CD4-positive, alpha-beta T cell treated with Interleukin-6 for 4 hours (primary cell): ENCODE measurements at regions not wholly inside any gene's neighbourhood (a gene's known extent, or its start where the extent isn't known, plus 50 kb on each side); places are given as distances from the start of the nearest gene placed in this dataset.
"Not testable (repeated sequence)": the region's sequence is repeated elsewhere in the genome, so short reads cannot be mapped to it uniquely, and the experiment has no call there.

Source experiments
- DNase-seq: peaks from one replicate; pipeline ENCODE4 v3.0.0-alpha.2; 2020; ENCODE audit warnings: mixed read lengths

DNA sequence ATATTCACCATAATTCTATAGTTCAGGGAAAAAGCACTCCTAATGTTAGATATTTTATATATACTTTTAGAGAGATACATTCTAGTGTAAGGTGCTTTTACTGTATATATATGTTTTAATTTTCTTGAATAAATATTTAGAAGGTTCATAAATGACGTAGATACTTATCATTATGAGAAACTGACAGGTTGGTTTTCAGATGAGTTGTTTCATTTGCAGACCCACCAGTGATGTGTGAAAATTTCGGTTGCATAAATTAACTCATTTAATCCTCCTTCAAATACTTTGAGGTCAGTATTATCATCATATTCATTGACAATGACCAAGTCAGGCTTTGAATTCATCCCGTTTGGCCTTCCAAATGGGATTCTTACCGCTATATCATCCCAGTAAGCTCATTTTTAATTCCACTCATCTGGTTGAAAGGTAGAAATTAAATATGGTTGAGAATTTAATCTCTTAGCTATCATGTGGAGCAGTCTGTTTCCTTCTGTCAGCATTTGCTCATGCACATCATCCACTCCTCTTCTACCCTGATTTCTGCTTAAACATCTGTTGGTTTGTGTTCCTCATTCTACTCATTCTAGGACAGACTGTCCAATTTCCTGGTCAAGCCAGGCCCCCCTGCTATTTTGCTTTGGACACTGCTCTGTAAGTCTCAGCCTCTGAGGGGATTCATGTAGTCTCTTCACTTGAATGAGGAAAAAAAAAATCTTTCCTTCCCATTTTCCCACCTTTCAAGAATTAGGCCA, 1156.6 kb downstream of the PLA2G4A start:
- DNase-seq: no peak

DNA sequence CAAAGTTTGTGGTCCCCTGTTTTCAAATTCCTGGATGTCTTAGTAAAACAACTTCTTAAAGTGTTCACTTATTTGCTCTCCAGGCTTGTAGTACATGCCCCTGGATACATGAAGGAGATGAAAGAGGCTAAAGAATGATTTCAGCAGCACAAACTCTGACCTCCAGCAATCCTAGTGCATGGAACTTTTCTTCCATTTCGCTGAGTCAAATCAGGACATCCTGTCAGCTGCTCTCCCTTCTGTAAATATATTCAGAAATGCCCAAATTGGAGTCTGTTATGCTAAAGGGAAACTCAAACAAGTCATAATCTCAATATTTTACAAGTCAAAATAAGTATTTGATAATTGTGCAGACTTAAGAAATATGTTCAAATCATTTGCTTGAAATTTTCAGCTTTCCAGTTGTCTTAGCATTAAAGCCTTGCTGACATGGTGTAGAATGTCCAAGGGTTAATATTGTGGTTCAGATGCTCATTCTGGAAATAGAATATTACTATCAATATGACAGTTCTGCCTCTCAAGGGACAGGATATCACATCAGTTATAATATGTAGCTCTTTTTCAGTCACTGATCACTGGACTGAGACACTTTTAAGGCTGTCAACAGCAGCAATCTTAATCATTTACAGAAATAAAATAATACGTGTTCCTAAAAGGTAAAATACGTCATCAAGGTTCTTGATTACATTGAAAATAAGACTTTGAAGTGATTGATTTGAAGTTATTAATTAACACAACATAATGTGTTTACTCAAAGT, 1157.3 kb downstream of the PLA2G4A start:
- no peak for DNase-seq

- DNase-seq: no peak
These were observed 1158.6 kb downstream of the PLA2G4A start for GRCh38 chr1:187987236-187987776.

DNA sequence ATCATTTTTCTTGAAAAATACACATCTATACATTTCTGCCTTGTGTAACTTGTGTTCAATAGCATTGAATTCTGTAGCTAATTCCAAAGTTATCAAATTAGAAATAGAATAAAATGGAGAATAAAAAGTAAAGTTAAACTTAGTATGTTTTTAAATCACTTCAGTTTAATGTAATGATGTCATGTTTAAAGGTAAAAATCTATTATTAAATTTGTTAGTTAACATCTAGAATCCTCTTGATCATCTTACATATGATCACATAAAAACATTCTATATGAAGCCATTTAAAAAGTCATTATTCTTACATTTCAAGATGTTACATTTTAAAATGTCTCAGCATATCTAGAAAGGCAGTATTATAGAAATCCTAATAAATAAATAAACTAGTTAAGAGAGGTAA, 1163.2 kb downstream of the PLA2G4A start:
- DNase-seq: no peak

DNA sequence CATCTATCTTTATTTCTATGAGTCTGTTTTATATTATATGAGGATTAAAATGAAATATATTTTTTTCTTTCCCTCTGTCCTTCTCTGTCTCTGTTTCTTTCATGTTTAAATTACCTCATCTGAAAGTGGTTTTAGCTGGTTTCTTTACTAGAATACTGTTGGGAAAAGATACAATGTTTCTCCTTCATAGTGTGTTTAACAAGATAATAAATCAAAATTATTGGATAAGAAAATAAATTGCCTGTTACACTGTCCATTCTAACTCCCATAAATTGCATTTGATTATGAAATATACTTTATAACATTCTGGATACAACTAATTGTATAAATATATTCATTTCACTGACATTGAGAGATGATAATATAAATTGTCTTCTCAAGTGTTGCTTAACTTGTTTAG, 1168.0 kb downstream of the PLA2G4A start:
- no peak for DNase-seq

DNA sequence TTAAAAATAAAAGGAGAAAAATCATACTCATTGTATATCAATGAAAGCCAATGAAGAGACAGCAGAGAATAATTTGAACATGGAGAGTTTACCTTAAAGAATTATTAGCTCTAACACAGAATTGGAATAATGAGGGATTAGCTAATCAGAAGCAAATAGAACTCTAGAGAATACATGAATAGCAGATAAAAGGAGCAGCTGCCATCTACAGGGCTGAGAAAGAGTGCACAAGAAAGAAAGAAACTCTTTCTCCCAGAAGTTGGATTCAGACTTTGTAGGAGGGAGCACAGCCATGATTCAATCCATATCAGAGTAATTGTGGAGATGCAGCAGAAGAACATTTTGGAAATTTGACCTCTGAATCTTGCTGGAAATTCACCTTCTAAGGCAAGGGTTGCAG, 1171.2 kb downstream of the PLA2G4A start:
- DNase-seq: no peak

GRCh38 chr1:188003687-188004086, 1174.9 kb downstream of the PLA2G4A start:
- DNase-seq: not testable (repeated sequence)

DNA sequence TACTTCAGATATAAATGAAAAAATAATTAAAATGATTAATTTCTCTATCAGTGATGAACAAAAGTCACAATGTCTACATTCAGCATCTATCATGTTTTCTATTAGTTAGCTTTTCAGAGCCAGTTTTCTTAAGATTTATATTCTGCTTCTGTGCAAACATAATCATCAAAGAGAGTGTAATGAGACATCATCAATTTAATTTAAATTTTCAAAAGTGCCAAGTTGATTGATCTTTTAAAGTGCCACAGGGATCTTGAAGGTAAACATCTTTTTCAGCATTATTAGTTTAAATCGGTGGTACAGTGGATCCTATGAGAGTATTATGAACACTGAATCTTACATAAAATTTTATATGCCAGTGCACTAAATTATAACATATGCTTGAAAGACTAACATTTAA, 1176.1 kb downstream of the PLA2G4A start:
- no peak for DNase-seq

DNA sequence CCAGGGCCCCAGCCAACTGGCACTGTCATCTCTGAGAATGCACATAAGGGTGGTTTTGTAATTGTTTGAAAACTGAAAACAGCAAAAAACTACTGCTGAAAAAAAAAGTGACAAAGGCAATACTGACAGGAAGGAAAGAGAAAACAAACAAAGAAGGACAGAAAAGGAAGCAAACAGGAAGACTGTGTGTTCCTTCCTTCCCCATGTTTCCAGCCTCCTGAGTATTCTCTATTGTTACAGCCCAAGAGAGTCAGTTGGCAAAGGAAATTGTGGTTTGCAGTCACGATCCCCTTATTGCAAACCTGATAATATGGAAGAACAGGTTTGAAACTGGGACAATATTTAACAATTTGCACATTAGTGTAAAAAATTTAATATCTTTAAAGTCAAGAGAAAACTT, 1177.6 kb downstream of the PLA2G4A start:
- DNase-seq: no peak

- DNase-seq: not testable (repeated sequence)
These were observed 1184.6 kb downstream of the PLA2G4A start for GRCh38 chr1:188013222-188013849.

DNA sequence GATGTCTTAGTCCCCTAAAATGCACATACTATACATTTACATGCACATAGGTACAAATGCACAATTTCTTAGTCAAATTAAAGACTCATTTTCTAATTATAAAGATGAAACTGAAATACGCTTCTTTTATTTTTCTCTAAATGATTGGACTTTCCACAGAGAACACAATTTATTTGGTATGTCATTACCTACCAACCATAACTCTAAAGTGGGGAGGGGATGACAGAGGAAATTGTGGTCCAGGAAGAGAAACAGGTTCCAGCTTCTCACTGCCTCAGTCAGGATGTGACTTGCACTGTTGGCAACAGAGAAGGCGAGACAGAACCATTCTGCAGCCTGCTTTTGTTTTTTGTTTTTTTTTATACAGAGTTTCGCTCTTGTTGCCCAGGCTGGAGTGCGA, 1189.2 kb downstream of the PLA2G4A start:
- no peak for DNase-seq

- no peak for DNase-seq
These were observed 1193.9 kb downstream of the PLA2G4A start for GRCh38 chr1:188022661-188023060.

DNA sequence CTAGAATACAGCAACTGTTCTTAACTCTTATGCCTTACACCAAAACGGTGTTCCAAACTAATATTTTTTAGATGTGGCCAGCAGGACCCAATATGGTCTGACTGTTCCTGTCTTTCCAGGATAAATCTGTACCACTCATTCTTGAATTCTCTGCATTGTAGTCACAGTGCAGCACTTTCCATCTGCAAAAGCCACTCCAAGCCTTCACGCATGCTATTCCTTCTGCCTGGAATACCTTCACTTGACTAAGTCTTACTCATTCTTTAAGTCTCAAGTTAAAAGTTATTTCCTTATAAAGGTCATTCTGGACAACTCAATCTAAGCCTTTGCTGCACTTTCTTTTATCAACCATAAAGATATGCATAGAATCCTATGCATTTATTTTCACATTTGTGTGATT, 1194.5 kb downstream of the PLA2G4A start:
- no peak for DNase-seq

- DNase-seq: no peak
These were observed 1198.9 kb downstream of the PLA2G4A start for GRCh38 chr1:188027613-188028012.

DNA sequence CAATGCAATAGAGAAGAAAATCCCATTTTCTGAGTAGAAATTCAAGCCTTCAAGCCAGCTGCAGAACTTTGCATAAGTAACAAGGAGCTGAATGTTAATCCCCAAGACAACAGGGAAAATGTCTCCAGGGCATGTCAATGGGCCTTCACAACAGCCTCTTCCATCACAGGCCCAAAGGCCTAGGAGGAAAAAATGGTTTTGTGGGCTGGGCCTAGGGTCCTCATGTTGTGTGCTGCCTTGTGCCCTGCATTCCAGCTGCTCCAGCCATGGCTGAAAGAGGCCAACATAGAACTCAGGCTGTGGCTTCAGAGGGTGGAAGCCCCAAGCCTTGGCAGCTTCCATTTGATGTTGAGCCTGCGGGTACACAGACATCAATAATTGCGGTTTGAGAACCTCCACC, 1208.8 kb downstream of the PLA2G4A start:
- not testable (repeated sequence) for DNase-seq

- no peak for DNase-seq
These were observed 1214.9 kb downstream of the PLA2G4A start for GRCh38 chr1:188043536-188044245.

- DNase-seq: no peak
These were observed 1221.5 kb downstream of the PLA2G4A start for GRCh38 chr1:188050250-188050649.

GRCh38 chr1:188056011-188056410, 1227.3 kb downstream of the PLA2G4A start:
- DNase-seq: no peak

GRCh38 chr1:188058801-188059200, 1230.1 kb downstream of the PLA2G4A start:
- no peak for DNase-seq

DNA sequence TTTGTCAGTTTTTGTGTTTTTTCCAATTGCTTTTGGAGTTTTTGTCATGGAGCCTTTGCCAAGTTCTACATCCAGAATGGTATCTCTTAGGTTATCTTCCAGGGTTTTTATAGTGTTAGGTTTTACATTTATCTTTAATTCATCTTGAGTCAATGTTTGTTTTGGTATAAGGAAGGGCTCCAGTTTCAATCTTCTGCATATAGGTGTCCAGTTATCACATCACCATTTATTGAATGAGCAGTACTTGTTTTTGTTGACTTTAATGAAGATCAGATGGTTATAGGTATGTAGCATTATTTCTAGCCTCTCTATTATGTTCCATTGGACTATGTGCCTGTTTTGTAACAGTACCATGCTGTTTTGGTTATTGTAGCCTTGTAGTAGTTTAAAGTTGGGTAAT, 1233.1 kb downstream of the PLA2G4A start:
- no peak for DNase-seq

DNA sequence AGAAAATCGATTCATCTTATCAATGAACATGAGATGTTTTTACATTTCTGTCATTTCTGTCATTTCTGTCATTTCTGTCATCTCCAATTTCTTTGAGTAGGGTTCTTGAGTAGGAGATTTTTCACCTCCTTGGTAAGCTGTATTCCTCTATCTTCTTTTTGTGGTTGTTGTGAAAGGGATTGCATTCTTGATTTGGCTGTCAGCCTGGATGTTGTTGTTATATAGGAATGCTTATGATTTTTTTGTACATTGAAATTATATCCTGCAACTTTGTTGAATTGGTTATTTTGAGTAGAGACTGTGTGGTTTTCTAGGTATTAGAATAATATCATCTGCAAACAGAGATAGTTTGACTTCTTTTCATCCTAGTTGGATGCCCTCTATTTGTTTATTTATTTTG, 1233.7 kb downstream of the PLA2G4A start:
- DNase-seq: no peak

DNA sequence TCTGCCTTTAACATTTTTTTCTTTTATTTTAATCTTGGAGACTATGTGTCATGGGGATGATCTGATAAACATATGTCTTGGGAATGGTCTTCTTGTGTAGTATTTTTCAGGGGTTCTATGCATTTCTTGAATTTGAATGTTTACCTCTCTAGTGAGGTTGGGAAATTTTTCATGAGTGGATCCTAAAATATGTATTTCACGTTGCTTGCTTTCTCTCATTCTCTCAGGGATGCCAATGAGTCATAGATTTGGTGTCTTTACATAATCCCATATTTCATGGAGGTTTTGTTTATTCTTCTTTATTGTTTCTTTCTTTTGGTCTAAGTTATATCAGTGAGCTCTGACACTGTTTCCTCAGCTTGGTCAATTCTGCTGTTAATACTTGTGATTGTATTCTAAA, 1237.2 kb downstream of the PLA2G4A start:
- DNase-seq: no peak

DNA sequence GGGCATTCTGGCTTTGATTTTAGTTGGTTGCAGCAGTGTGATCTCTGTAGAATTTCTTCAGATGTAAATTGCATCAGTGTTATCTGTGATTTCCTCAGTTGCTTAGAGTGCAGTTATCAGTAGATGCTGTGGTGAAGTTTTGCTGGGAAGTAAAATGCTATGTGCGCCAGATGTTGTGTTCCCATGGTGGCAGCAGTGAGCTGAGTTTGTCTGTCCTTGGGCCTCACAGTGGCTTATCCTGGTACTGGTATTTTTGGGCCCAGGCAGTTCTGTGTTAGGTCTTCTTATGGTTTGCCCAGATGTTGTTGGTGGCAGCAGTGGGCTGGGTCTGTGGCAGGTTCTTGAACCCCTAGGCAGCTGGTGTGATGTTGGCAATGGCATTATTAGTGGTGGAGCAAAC, 1242.1 kb downstream of the PLA2G4A start:
- DNase-seq: no peak
